ENCODE measurements at regions not wholly inside any gene's neighbourhood (a gene's known extent, or its start where the extent isn't known, plus 50 kb on each side); places are given as distances from the start of the nearest gene placed in this dataset.

GRCh38 chr5:7185742-7186141, 210.2 kb upstream of the ADCY2 start:
- Histone ChIP-seq H3K79me2 (ENCODE audit: insufficient read depth, low read length) (no peaks in the 10 kb centered on the region), H3K4me2 (ENCODE audit: low read depth, low read length, poor library complexity, severe bottlenecking) (no peak overlapping the region), H3K9ac (ENCODE audit: low read length) (no peak overlapping the region), H3F3A (ENCODE audit: insufficient read depth) (no peaks in the 10 kb centered on the region), H3K27me3 (ENCODE audit: low read length) (no peaks in the 10 kb centered on the region), H3K36me3 (ENCODE audit: low read length) (no peaks in the 10 kb centered on the region), H4K20me1 (ENCODE audit: low read depth, low read length) (no peaks in the 10 kb centered on the region), H2AFZ (ENCODE audit: low read depth, low read length, severe bottlenecking) (no peak overlapping the region), H3K9me3 (ENCODE audit: insufficient read depth, low read length) (no peaks in the 10 kb centered on the region), H3K9me2 (replicated peaks; ENCODE audit: insufficient read depth, low read length) (no peaks in the 10 kb centered on the region; the same call in 1 of the 2 replicates), H3K27ac (ENCODE audit: low read depth, low read length) (no peak overlapping the region), H3K4me3 (ENCODE audit: insufficient read depth, low read length, poor library complexity, severe bottlenecking) (no peak overlapping the region)
- no peak for TF ChIP-seq CTCF (IDR thresholded peaks at IDR 0.05; ENCODE audit: insufficient read depth, low read length, poor library complexity, severe bottlenecking)
- TF ChIP-seq EZH2phosphoT487 (conservative IDR thresholded peaks at IDR 0.05; ENCODE audit: low read length): no peak

GRCh38 chr5:7186818-7187217, 209.1 kb upstream of the ADCY2 start:
- Histone ChIP-seq H3K9ac (ENCODE audit: low read length) (no peak overlapping the region), H3K9me3 (ENCODE audit: insufficient read depth, low read length) (no peaks in the 10 kb centered on the region), H4K20me1 (ENCODE audit: low read depth, low read length) (no peaks in the 10 kb centered on the region), H3K27me3 (ENCODE audit: low read length) (no peaks in the 10 kb centered on the region), H3K36me3 (ENCODE audit: low read length) (no peaks in the 10 kb centered on the region), H3F3A (ENCODE audit: insufficient read depth) (no peaks in the 10 kb centered on the region), H2AFZ (ENCODE audit: low read depth, low read length, severe bottlenecking) (no peak overlapping the region), H3K4me3 (ENCODE audit: insufficient read depth, low read length, poor library complexity, severe bottlenecking) (no peak overlapping the region), H3K9me2 (replicated peaks; ENCODE audit: insufficient read depth, low read length) (no peaks in the 10 kb centered on the region; the same call in 1 of the 2 replicates), H3K79me2 (ENCODE audit: insufficient read depth, low read length) (no peaks in the 10 kb centered on the region), H3K27ac (ENCODE audit: low read depth, low read length) (no peak overlapping the region), H3K4me2 (ENCODE audit: low read depth, low read length, poor library complexity, severe bottlenecking) (no peak overlapping the region)
- TF ChIP-seq EZH2phosphoT487 (conservative IDR thresholded peaks at IDR 0.05; ENCODE audit: low read length): no peak
- TF ChIP-seq CTCF (IDR thresholded peaks at IDR 0.05; ENCODE audit: insufficient read depth, low read length, poor library complexity, severe bottlenecking): no peak

- Histone ChIP-seq H3K9me3 (ENCODE audit: insufficient read depth, low read length) (no peaks in the 10 kb centered on the region), H3K27me3 (ENCODE audit: low read length) (no peaks in the 10 kb centered on the region), H3K9me2 (replicated peaks; ENCODE audit: insufficient read depth, low read length) (no peaks in the 10 kb centered on the region; the same call in 1 of the 2 replicates), H2AFZ (ENCODE audit: low read depth, low read length, severe bottlenecking) (no peak overlapping the region), H4K20me1 (ENCODE audit: low read depth, low read length) (no peaks in the 10 kb centered on the region), H3K27ac (ENCODE audit: low read depth, low read length) (no peak overlapping the region), H3K9ac (ENCODE audit: low read length) (no peak overlapping the region), H3K36me3 (ENCODE audit: low read length) (no peaks in the 10 kb centered on the region), H3F3A (ENCODE audit: insufficient read depth) (no peaks in the 10 kb centered on the region), H3K4me3 (ENCODE audit: insufficient read depth, low read length, poor library complexity, severe bottlenecking) (no peak overlapping the region), H3K4me2 (ENCODE audit: low read depth, low read length, poor library complexity, severe bottlenecking) (no peak overlapping the region), H3K79me2 (ENCODE audit: insufficient read depth, low read length) (no peaks in the 10 kb centered on the region)
- TF ChIP-seq EZH2phosphoT487 (conservative IDR thresholded peaks at IDR 0.05; ENCODE audit: low read length) (no peak), CTCF (IDR thresholded peaks at IDR 0.05; ENCODE audit: insufficient read depth, low read length, poor library complexity, severe bottlenecking) (no peak)
These were observed 205.2 kb upstream of the ADCY2 start for GRCh38 chr5:7190712-7191250.

Measured in SU-DHL-6 (cell line).